Subcutaneous abdominal adipose tissue (tissue), 5 donors: ENCODE measurements at regions not wholly inside any gene's neighbourhood (a gene's known extent, or its start where the extent isn't known, plus 50 kb on each side); places are given as distances from the start of the nearest gene placed in this dataset.
"Not testable (repeated sequence)": the region's sequence is repeated elsewhere in the genome, so short reads cannot be mapped to it uniquely, and the experiment has no call there.

Experiments used
- H3K27ac ChIP-seq: one replicate; pipeline ENCODE4 v1.7.0; 2013; ENCODE audit warnings: low read depth, mild to moderate bottlenecking, inconsistent platforms, low read length, moderate library complexity
- H3K27me3 ChIP-seq, 5 donors: one replicate each; pipeline ENCODE4 v1.7.0; 2013; ENCODE audit warnings: low read length in 5 of 5, inconsistent platforms in 1 of 5; ENCODE audit not compliant: control insufficient read depth in 5 of 5, insufficient read depth in 4 of 5
- H3K36me3 ChIP-seq, 5 donors: one replicate each; pipeline ENCODE4 v1.7.0; 2013; ENCODE audit warnings: low read length in 5 of 5; ENCODE audit not compliant: control insufficient read depth in 5 of 5, insufficient read depth in 5 of 5
- H3K4me1 ChIP-seq, 5 donors: one replicate each; pipeline ENCODE4 v1.7.0; 2013; ENCODE audit warnings: low read length in 5 of 5, mild to moderate bottlenecking in 3 of 5, moderate library complexity in 1 of 5; ENCODE audit not compliant: control insufficient read depth in 5 of 5, insufficient read depth in 5 of 5
- H3K4me3 ChIP-seq, 5 donors: one replicate each; pipeline ENCODE4 v1.7.0; 2013; ENCODE audit warnings: low read length in 5 of 5, low read depth in 1 of 5
- H3K9ac ChIP-seq, 5 donors: one replicate each; pipeline ENCODE4 v1.7.0; 2013; ENCODE audit warnings: low read length in 5 of 5, mild to moderate bottlenecking in 4 of 5, moderate library complexity in 3 of 5
- H3K9me3 ChIP-seq, 5 donors: one replicate each; pipeline ENCODE4 v1.7.0; 2013; ENCODE audit warnings: low read length in 5 of 5; ENCODE audit not compliant: control insufficient read depth in 5 of 5
- donor health status: healthy.
- donor health status: healthy.
- donor health status: healthy.
- donor health status: healthy.
- donor health status: healthy.

- H3K9me3 ChIP-seq, result peaks cover 0 to 16% (median 2%) of the 10 kb centered on the region in 5 donors
- H3K9ac ChIP-seq, H3K4me1 ChIP-seq, H3K36me3 ChIP-seq, H3K4me3 ChIP-seq, H3K27ac ChIP-seq, H3K27me3 ChIP-seq: not testable (repeated sequence)
Measured at GRCh38 chr21:5250128-5250527, 5271.3 kb upstream of the TPTE start.

GRCh38 chr21:5251162-5251561 is 5270.2 kb upstream of the TPTE start:
- H3K9me3 ChIP-seq, result peaks cover 0 to 16% (median 1%) of the 10 kb centered on the region in 5 donors
- H3K4me1 ChIP-seq, H3K4me3 ChIP-seq, H3K27ac ChIP-seq, H3K9ac ChIP-seq, H3K27me3 ChIP-seq, H3K36me3 ChIP-seq: not testable (repeated sequence)

GRCh38 chr21:5251866-5252265 is 5269.5 kb upstream of the TPTE start:
- H3K9me3 ChIP-seq, result peaks cover 0 to 12% (median 0%) of the 10 kb centered on the region in 5 donors
- not testable (repeated sequence) for H3K27ac ChIP-seq, H3K27me3 ChIP-seq, H3K4me1 ChIP-seq, H3K4me3 ChIP-seq, H3K36me3 ChIP-seq, H3K9ac ChIP-seq
